ENCODE measurements at regions not wholly inside any gene's neighbourhood (a gene's known extent, or its start where the extent isn't known, plus 50 kb on each side); places are given as distances from the start of the nearest gene placed in this dataset.

DNA sequence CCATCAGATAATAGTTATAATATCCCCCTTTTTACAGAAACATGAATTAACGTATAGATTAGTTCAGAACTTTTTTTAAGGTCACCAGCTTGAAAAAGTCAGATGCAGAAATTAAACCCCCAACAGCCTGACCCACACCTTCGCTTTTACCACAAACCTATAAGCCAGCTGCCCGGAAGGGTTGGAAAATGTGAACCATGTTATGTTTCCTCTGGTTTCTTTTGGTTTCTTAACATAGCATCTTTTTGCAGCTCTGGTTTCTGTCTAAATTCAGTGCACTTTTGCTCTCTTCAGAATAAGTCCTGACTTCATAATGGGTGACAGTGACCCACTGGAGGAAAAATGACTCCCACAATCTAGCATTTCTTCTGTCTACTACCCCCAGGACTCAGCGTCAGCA lies 381.7 kb upstream of the DDX18 start:
- dilution Hi-C loops (cut with HindIII; ENCODE audit: low sequenced_read_pairs, unreplicated experiment): no loop called here

More for the DNA sequence above, 381.7 kb upstream of the DDX18 start:
- H3K56ac ChIP-seq (ENCODE audit: extremely low read depth, insufficient read depth, low read length): no peak overlapping the region
- BruUV-seq (replicated peaks): no TSS peak
- no peak overlapping the region for H2BK5ac ChIP-seq (ENCODE audit: low read depth, low read length, poor library complexity, severe bottlenecking)
- no peak overlapping the region for H4K91ac ChIP-seq (ENCODE audit: insufficient read depth, low read depth, low read length)
- H2AK9ac ChIP-seq (replicated peaks; ENCODE audit: low read depth, low read length, poor library complexity): no peak overlapping the region
- H3K4me2 ChIP-seq (ENCODE audit: low read depth, low read length): no peak overlapping the region
- no peak overlapping the region for H3K9ac ChIP-seq (ENCODE audit: low read depth, low read length)
- no peak overlapping the region for H4K8ac ChIP-seq (ENCODE audit: low read depth in 2 of 2, low read length in 2 of 2)
- DNase-seq: no peak
- no CpG with 5 or more reads among the region's 4 CpGs for WGBS, 2 experiments (ENCODE audit: extremely low coverage in 2 of 2, insufficient read length in 1 of 2)
- ATAC-seq (ENCODE audit: low read depth): no peak
- no peak overlapping the region for H3K4ac ChIP-seq (ENCODE audit: low read depth, low read length)
- H3K14ac ChIP-seq (replicated peaks; ENCODE audit: low read depth, low read length): no peak overlapping the region
- H2BK120ac ChIP-seq (ENCODE audit: low read depth, low read length): no peak overlapping the region
- ChIA-PET CTCF (no interaction called here), POLR2A (ENCODE audit: unreplicated experiment) (no interaction called here)
- no peaks in the 10 kb centered on the region for H3K4me1 ChIP-seq (ENCODE audit: control insufficient read depth, insufficient read depth, low read length)
- H3K18ac ChIP-seq (ENCODE audit: low read depth, low read length): no peak overlapping the region
- H3K79me1 ChIP-seq (ENCODE audit: low read depth in 1 of 2, low read length in 2 of 2): no peaks in the 10 kb centered on the region
- in situ Hi-C loops (cut with MboI; ENCODE audit: low sequenced_read_pairs): no loop called here
- H2BK20ac ChIP-seq (ENCODE audit: low read depth, low read length): no peak overlapping the region
- H3K23ac ChIP-seq (ENCODE audit: low read depth, low read length): no peak overlapping the region
- no peaks in the 10 kb centered on the region for H4K20me1 ChIP-seq (ENCODE audit: insufficient read depth, low read length)
- H2BK15ac ChIP-seq (ENCODE audit: low read depth, low read length): no peak overlapping the region
- H3K36me3 ChIP-seq (ENCODE audit: control insufficient read depth, insufficient read depth, low read length): no peaks in the 10 kb centered on the region
- H3K9me3 ChIP-seq (ENCODE audit: control insufficient read depth, insufficient read depth, low read length): peaks cover 4% of the 10 kb centered on the region
- no peak overlapping the region for H3K27ac ChIP-seq (ENCODE audit: insufficient read depth, low read length)
- H3K27me3 ChIP-seq (ENCODE audit: control insufficient read depth, insufficient read depth, low read length): no peaks in the 10 kb centered on the region
- intact Hi-C loops (cut with micrococcal nuclease): no loop called here
- no peak overlapping the region for H3K4me3 ChIP-seq (ENCODE audit: insufficient read depth, low read depth, low read length)
- no peak overlapping the region for H2AK5ac ChIP-seq (ENCODE audit: low read depth, low read length)
- TF ChIP-seq POLR2A (IDR thresholded peaks at IDR 0.05; ENCODE audit: low read depth, low read length): no peak
- no peak for TF ChIP-seq MXI1 (IDR thresholded peaks at IDR 0.05; ENCODE audit: borderline replicate concordance, low read depth, low read length)
- TF ChIP-seq, protein P1, sequence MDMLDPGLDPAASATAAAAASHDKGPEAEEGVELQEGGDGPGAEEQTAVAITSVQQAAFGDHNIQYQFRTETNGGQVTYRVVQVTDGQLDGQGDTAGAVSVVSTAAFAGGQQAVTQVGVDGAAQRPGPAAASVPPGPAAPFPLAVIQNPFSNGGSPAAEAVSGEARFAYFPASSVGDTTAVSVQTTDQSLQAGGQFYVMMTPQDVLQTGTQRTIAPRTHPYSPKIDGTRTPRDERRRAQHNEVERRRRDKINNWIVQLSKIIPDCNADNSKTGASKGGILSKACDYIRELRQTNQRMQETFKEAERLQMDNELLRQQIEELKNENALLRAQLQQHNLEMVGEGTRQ (IDR thresholded peaks at IDR 0.05; ENCODE audit: low read depth, low read length): no peak
- H4K5ac ChIP-seq (ENCODE audit: low read depth, low read length): no peak overlapping the region
- no peaks in the 10 kb centered on the region for H3K9me1 ChIP-seq (ENCODE audit: insufficient read depth, low read length)
- no peak overlapping the region for H2AFZ ChIP-seq (replicated peaks; ENCODE audit: low read length, poor library complexity)
